ENCODE measurements at regions not wholly inside any gene's neighbourhood (a gene's known extent, or its start where the extent isn't known, plus 50 kb on each side); places are given as distances from the start of the nearest gene placed in this dataset.
"Not testable (repeated sequence)": the region's sequence is repeated elsewhere in the genome, so short reads cannot be mapped to it uniquely, and the experiment has no call there.

DNA sequence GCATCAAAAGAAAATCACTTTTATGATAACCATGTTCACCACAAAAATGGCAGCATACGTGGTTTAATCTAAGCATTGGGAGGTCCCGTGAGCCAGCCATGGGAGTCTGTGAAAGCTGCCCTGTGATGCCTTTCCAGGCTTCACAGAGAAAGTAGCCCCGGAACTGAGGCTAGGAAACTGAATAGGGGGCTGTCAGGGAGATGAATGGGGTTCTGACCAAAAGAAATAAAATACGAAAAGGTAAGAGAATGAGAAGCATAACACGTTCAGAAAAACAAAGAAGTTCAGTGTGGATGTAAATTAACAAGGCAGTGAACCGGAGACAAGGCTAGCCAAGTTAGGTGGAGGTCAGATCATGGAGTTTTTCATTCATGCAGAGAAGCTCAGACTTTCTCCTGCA is 118.9 kb downstream of the ANXA2 start:
- no TSS peak for BruUV-seq (replicated peaks)
- CTCF ChIA-PET, result no interaction called here

DNA sequence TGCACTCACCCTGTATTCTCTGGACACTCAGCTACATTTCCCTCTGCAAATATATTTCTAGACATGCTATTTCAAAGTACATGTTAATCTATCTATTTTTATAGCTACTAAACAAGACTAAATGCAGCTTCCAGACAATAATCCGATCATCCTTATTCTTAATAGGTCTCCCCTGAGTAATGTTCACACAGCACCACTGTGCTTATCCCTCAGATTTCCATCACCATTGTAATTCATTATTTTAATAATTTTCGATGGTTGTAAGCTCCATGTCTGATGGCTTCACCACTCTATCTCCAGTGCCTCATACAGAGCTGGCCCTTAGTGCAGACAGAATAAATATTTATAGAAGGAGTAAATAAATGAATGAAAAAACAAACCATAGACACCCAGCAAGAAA is 117.5 kb downstream of the ANXA2 start:
- no peak for DNase-seq
- H3K9me2 ChIP-seq (replicated peaks; ENCODE audit: low read length), result no peaks in the 10 kb centered on the region
- no TSS peak for BruUV-seq (replicated peaks)

More for the DNA sequence above, 118.9 kb downstream of the ANXA2 start:
- H3K4me1 ChIP-seq (ENCODE audit: insufficient read depth, low read length), result no peaks in the 10 kb centered on the region
- H3K9me2 ChIP-seq (replicated peaks; ENCODE audit: low read length), result no peaks in the 10 kb centered on the region
- H4K20me1 ChIP-seq (ENCODE audit: low read length), result no peaks in the 10 kb centered on the region
- H2AFZ ChIP-seq (ENCODE audit: low read length), result no peak overlapping the region
- no peaks in the 10 kb centered on the region for H3K36me3 ChIP-seq (ENCODE audit: low read depth, low read length)
- no peak for TF ChIP-seq EZH2 (IDR thresholded peaks at IDR 0.05; ENCODE audit: low read length, unreplicated experiment)
- TF ChIP-seq EZH2phosphoT487 (IDR thresholded peaks at IDR 0.05; ENCODE audit: borderline replicate concordance, low read length), result no peak
- TF ChIP-seq, protein P1, sequence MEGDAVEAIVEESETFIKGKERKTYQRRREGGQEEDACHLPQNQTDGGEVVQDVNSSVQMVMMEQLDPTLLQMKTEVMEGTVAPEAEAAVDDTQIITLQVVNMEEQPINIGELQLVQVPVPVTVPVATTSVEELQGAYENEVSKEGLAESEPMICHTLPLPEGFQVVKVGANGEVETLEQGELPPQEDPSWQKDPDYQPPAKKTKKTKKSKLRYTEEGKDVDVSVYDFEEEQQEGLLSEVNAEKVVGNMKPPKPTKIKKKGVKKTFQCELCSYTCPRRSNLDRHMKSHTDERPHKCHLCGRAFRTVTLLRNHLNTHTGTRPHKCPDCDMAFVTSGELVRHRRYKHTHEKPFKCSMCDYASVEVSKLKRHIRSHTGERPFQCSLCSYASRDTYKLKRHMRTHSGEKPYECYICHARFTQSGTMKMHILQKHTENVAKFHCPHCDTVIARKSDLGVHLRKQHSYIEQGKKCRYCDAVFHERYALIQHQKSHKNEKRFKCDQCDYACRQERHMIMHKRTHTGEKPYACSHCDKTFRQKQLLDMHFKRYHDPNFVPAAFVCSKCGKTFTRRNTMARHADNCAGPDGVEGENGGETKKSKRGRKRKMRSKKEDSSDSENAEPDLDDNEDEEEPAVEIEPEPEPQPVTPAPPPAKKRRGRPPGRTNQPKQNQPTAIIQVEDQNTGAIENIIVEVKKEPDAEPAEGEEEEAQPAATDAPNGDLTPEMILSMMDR (conservative IDR thresholded peaks at IDR 0.05; ENCODE audit: low read depth, low read length), result no peak
- intact Hi-C loops (cut with micrococcal nuclease), result no loop called here
- no peaks in the 10 kb centered on the region for H3F3A ChIP-seq (ENCODE audit: low read length, unreplicated experiment)
- POLR2A ChIA-PET (ENCODE audit: unreplicated experiment), result no interaction called here
- no peak overlapping the region for H3K4me3 ChIP-seq (ENCODE audit: low read length)
- H3K27me3 ChIP-seq (ENCODE audit: low read length), result peaks cover 36% of the 10 kb centered on the region
- peaks cover 8% of the 10 kb centered on the region; the same call in 1 of the 2 replicates for H3K9me3 ChIP-seq (ENCODE audit: low read length)
- no peak for ATAC-seq
- no peak overlapping the region for H3K27ac ChIP-seq (ENCODE audit: low read length)
- H3K4me2 ChIP-seq (ENCODE audit: low read length), result no peak overlapping the region
- DNase-seq, result no peak
- H3K9ac ChIP-seq (ENCODE audit: low read length), result no peak overlapping the region
- H3K79me2 ChIP-seq (ENCODE audit: low read length), result no peaks in the 10 kb centered on the region

GRCh38 chr15:60283936-60284335 is 113.8 kb downstream of the ANXA2 start:
- H3K27me3 ChIP-seq (ENCODE audit: low read length), result peaks cover 65% of the 10 kb centered on the region
- intact Hi-C loops (cut with micrococcal nuclease), result no loop called here
- CTCF ChIA-PET, result interaction anchor here (0.6 kb wide), 1 partner anchor 1550 kb away, joined by 3 read pairs; no protein-coding TSS in a partner anchor

More for the DNA sequence above, 117.5 kb downstream of the ANXA2 start:
- Histone ChIP-seq H4K20me1 (ENCODE audit: low read length) (no peaks in the 10 kb centered on the region), H3K9ac (ENCODE audit: low read length) (no peak overlapping the region), H3K27me3 (ENCODE audit: low read length) (peaks cover 47% of the 10 kb centered on the region), H3K36me3 (ENCODE audit: low read depth, low read length) (no peaks in the 10 kb centered on the region), H3K4me1 (ENCODE audit: insufficient read depth, low read length) (no peaks in the 10 kb centered on the region), H2AFZ (ENCODE audit: low read length) (no peak overlapping the region), H3K4me2 (ENCODE audit: low read length) (no peak overlapping the region), H3K4me3 (ENCODE audit: low read length) (no peak overlapping the region), H3K27ac (ENCODE audit: low read length) (no peak overlapping the region), H3K79me2 (ENCODE audit: low read length) (no peaks in the 10 kb centered on the region), H3K9me3 (ENCODE audit: low read length) (peaks cover 7% of the 10 kb centered on the region; the same call in 1 of the 2 replicates), H3F3A (ENCODE audit: low read length, unreplicated experiment) (no peaks in the 10 kb centered on the region)
- TF ChIP-seq EZH2 (IDR thresholded peaks at IDR 0.05; ENCODE audit: low read length, unreplicated experiment) (no peak), EZH2phosphoT487 (IDR thresholded peaks at IDR 0.05; ENCODE audit: borderline replicate concordance, low read length) (no peak)
- TF ChIP-seq, protein P1 (conservative IDR thresholded peaks at IDR 0.05; ENCODE audit: low read depth, low read length), result no peak
- ChIA-PET CTCF (no interaction called here), POLR2A (ENCODE audit: unreplicated experiment) (no interaction called here)
- intact Hi-C loops (cut with micrococcal nuclease), result no loop called here
- no peak for ATAC-seq

DNA sequence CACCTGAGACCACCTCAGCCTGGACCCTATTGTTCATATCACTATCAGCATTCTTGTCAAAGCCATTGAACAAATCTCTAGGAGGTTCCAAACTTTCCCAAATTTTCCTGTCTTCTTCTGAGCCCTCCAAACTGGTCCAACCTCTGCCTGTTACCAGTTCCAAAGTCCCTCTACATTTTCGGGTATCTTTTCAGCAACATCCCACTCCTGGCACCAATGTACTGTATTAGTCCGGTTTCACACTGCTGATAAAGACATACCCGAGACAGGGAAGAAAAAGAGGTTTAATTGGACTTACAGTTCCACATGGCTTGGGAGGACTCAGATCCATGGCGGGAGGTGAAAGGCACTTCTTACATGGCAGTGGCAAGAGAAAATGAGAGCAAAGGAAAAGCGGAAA is 101.9 kb downstream of the ANXA2 start:
- peaks cover 25% of the 10 kb centered on the region for H3K27me3 ChIP-seq (ENCODE audit: low read length)
- POLR2A ChIA-PET (ENCODE audit: unreplicated experiment); H3K9ac ChIP-seq (ENCODE audit: low read length); ATAC-seq; H3F3A ChIP-seq (ENCODE audit: low read length, unreplicated experiment); H3K9me3 ChIP-seq (ENCODE audit: low read length); H2AFZ ChIP-seq (ENCODE audit: low read length); H3K4me2 ChIP-seq (ENCODE audit: low read length); BruUV-seq (replicated peaks); H3K27ac ChIP-seq (ENCODE audit: low read length); H3K79me2 ChIP-seq (ENCODE audit: low read length); DNase-seq; H3K9me2 ChIP-seq (replicated peaks; ENCODE audit: low read length); intact Hi-C loops (cut with micrococcal nuclease); H3K4me3 ChIP-seq (ENCODE audit: low read length); H4K20me1 ChIP-seq (ENCODE audit: low read length); CTCF ChIA-PET; H3K4me1 ChIP-seq (ENCODE audit: insufficient read depth, low read length); H3K36me3 ChIP-seq (ENCODE audit: low read depth, low read length): not testable (repeated sequence)

More at GRCh38 chr15:60283936-60284335, 113.8 kb downstream of the ANXA2 start:
- no peaks in the 10 kb centered on the region for H3K9me2 ChIP-seq (replicated peaks; ENCODE audit: low read length)
- POLR2A ChIA-PET (ENCODE audit: unreplicated experiment), result no interaction called here
- no peaks in the 10 kb centered on the region for H3K9me3 ChIP-seq (ENCODE audit: low read length)
- H3F3A ChIP-seq (ENCODE audit: low read length, unreplicated experiment), result no peaks in the 10 kb centered on the region
- DNase-seq (no peak), ATAC-seq (no peak)
- H3K36me3 ChIP-seq (ENCODE audit: low read depth, low read length), result no peaks in the 10 kb centered on the region
- H4K20me1 ChIP-seq (ENCODE audit: low read length), result no peaks in the 10 kb centered on the region
- H3K9ac ChIP-seq (ENCODE audit: low read length), result no peak overlapping the region
- no peak overlapping the region for H2AFZ ChIP-seq (ENCODE audit: low read length)
- no peak overlapping the region for H3K4me2 ChIP-seq (ENCODE audit: low read length)
- no peaks in the 10 kb centered on the region for H3K79me2 ChIP-seq (ENCODE audit: low read length)
- H3K4me3 ChIP-seq (ENCODE audit: low read length), result no peak overlapping the region
- H3K4me1 ChIP-seq (ENCODE audit: insufficient read depth, low read length), result no peaks in the 10 kb centered on the region
- TF ChIP-seq EZH2phosphoT487 (IDR thresholded peaks at IDR 0.05; ENCODE audit: borderline replicate concordance, low read length) (no peak), EZH2 (IDR thresholded peaks at IDR 0.05; ENCODE audit: low read length, unreplicated experiment) (no peak)
- TF ChIP-seq, protein P1 (conservative IDR thresholded peaks at IDR 0.05; ENCODE audit: low read depth, low read length), result no peak
- no peak overlapping the region for H3K27ac ChIP-seq (ENCODE audit: low read length)
- BruUV-seq (replicated peaks), result no TSS peak

All from PC-3 (cell line).